CD4-positive, alpha-beta T cell treated with Interleukin-17A for 4 hours (primary cell): ENCODE measurements at regions not wholly inside any gene's neighbourhood (a gene's known extent, or its start where the extent isn't known, plus 50 kb on each side); places are given as distances from the start of the nearest gene placed in this dataset.

ENCODE experiments used
- DNase-seq: peaks from one replicate; pipeline ENCODE4 v3.0.0-alpha.2; 2020; ENCODE audit warnings: mixed read lengths

- no peak for DNase-seq
These were observed 190.1 kb downstream of the TTC32 start for GRCh38 chr2:19711470-19712372.

- DNase-seq: no peak
These were observed 191.6 kb downstream of the TTC32 start for GRCh38 chr2:19710230-19710629.

GRCh38 chr2:19709553-19709952 lies 192.2 kb downstream of the TTC32 start:
- DNase-seq: no peak

- DNase-seq: no peak
These were observed 193.0 kb downstream of the TTC32 start for GRCh38 chr2:19708776-19709175.

DNA sequence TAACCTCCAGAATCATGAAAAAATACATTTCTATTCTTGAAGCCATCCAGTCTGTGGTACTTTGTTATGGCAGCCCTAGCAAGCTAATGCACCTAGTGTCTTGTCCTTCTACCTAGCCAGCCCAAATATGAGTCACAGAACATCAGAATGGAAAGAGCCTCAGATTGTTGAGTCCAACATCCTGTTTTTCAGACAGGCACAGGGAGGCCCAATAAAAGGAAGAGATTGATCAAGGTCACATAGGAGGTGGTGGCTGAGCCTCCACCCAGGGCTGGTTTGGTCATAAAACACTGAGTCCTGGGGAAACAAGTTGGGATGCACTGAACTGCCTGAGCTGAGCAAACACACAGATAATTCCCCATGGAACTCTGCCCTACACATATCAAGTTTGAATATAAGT lies 195.5 kb downstream of the TTC32 start:
- DNase-seq: no peak

- no peak for DNase-seq
These were observed 199.5 kb downstream of the TTC32 start for GRCh38 chr2:19702267-19702666.

GRCh38 chr2:19700861-19701585 lies 200.8 kb downstream of the TTC32 start:
- no peak for DNase-seq

DNA sequence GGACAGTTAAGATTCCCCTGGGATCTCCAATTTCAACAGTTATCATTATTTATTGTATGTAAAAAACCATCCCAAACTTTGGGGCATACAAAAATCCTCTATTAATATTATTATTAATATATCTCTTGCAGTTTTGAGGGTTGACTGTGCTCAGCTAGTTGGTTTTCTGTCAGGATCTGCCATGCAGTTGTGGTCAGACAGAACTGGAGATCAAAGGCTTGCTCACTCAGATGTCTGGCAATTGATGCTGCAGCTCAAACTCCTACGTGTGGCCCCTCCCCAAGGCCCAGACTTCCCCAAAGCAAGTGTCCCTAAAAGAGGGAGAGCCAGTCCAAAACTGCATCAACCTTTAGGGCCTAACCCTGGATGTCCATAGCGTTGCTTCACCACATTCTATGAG lies 204.7 kb downstream of the TTC32 start:
- DNase-seq: no peak

DNA sequence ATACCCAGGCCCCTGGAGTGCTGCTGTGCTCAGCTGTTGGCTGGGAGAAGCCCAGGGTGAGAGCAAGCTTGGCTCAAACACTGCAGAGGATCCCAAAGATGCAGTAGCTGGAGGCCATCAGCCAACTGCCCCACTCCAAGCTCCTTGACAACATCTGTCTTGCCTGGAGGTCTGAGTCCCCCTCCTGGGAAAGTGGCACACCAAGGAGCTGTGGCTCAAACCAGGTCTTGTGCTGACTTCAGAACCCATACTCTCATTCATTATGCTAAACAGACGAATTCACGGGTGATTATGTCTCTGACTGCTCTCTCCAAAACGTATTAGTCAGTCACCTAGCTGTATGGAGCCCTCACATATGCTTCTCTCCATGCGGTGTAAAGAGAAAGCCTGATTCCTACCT lies 206.1 kb downstream of the TTC32 start:
- no peak for DNase-seq

GRCh38 chr2:19691892-19692291 lies 209.9 kb downstream of the TTC32 start:
- DNase-seq: no peak

GRCh38 chr2:19690429-19690828 lies 211.4 kb downstream of the TTC32 start:
- DNase-seq: no peak

GRCh38 chr2:19689646-19690168 lies 212.1 kb downstream of the TTC32 start:
- no peak for DNase-seq

GRCh38 chr2:19688059-19688458 lies 213.7 kb downstream of the TTC32 start:
- DNase-seq: no peak

- DNase-seq: no peak
These were observed 214.6 kb downstream of the TTC32 start for GRCh38 chr2:19687017-19687659.

- no peak for DNase-seq
These were observed 215.3 kb downstream of the TTC32 start for GRCh38 chr2:19686439-19686838.

DNA sequence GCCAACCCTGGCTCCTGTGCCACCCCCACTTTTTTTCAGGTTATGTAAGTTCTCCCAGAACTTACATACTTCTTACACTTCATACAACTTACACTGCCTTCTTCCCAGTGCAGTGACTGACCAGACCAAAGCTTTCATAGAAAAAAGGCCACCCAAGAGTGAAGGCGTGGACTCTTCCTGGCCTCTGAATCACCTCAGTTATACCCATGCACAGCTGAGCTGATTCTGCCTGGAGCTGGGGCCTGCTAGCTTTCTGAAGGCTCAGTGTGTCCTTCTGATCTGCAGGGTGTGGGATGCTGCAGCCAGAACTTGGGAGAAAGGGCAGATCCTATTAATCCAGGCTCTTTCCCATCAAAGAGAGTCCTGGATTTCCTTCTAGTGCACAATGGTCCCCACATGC lies 216.1 kb downstream of the TTC32 start:
- no peak for DNase-seq

DNA sequence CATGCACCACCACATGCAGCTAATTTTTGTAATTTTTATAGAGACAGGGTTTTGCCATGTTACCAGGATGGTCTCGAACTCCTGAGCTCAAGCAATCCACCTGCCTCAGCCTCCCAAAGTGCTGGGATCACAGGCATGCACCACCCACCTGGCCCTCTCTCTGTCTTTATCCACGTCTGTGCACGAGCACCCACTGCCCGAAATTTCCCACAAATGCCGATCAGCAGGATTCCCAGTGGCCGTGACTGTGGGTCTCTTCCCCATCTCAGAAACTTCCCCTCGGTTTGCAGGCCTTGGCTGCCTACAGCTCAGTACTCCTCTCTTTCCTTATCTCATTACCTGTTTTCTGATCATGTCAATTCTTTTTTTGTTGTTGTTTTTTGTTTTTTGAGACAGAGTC lies 217.3 kb downstream of the TTC32 start:
- no peak for DNase-seq

- no peak for DNase-seq
These were observed 218.2 kb downstream of the TTC32 start for GRCh38 chr2:19683556-19683955.

- no peak for DNase-seq
These were observed 219.3 kb downstream of the TTC32 start for GRCh38 chr2:19682493-19682892.

- no peak for DNase-seq
These were observed 223.8 kb downstream of the TTC32 start for GRCh38 chr2:19677825-19678518.

DNA sequence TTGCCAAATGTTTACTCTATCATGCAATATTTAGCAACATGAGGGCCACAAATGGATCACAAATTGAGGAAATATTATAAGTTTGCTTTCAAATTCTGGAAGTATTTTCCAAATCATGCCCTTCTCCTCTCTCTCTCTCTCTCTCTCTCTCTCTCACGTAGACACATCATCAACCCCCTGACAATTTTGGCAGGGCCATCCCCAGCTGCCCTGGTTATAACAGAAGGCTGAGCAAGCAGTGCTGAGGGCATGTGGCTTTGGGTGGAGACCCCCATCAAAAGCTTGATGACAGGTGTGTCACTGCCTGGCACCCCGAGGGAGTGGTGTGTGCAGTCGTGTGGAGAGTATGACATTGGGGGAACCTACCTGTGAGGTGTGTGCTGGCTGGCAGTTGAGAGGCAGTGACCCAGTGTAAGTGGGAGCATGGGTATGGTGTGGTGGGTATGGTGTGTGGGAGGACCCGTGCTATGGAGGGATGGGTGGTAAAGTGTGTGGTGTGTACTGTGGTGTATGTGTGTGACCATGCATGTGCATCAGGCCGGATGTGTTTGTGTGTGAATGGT lies 224.5 kb downstream of the TTC32 start:
- DNase-seq: no peak

DNA sequence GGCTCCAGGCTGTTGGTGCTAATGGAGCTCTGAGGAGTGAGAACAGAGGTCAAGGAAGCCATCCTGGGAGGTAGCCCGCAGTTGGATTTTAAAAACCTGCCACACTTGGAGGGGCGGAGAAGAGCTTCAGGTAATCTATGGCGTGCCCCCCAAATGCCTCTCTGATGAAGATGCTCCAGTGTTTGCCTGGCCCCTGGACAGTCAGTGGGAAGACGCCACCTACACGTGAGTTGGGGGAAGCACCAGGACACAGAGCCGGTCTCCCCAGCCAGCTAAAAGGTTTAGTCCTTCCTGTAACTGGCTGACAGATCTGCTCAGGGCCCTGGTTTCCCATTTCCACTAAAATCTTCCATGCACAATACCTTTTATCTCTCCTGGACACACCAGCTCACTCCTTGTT lies 225.0 kb downstream of the TTC32 start:
- no peak for DNase-seq
